ENCODE measurements at regions not wholly inside any gene's neighbourhood (a gene's known extent, or its start where the extent isn't known, plus 50 kb on each side); places are given as distances from the start of the nearest gene placed in this dataset.

GRCh38 chr18:72140007-72140406, 404.1 kb downstream of the CBLN2 start:
- in situ Hi-C loops (cut with HindIII; ENCODE audit: low pct_ligation_motif_present, low sequenced_read_pairs), result no loop called here
- no peak overlapping the region for H3K27ac ChIP-seq
- no peak for DNase-seq
- H3K36me3 ChIP-seq (replicated peaks), result no peaks in the 10 kb centered on the region
- TF ChIP-seq, protein P1, sequence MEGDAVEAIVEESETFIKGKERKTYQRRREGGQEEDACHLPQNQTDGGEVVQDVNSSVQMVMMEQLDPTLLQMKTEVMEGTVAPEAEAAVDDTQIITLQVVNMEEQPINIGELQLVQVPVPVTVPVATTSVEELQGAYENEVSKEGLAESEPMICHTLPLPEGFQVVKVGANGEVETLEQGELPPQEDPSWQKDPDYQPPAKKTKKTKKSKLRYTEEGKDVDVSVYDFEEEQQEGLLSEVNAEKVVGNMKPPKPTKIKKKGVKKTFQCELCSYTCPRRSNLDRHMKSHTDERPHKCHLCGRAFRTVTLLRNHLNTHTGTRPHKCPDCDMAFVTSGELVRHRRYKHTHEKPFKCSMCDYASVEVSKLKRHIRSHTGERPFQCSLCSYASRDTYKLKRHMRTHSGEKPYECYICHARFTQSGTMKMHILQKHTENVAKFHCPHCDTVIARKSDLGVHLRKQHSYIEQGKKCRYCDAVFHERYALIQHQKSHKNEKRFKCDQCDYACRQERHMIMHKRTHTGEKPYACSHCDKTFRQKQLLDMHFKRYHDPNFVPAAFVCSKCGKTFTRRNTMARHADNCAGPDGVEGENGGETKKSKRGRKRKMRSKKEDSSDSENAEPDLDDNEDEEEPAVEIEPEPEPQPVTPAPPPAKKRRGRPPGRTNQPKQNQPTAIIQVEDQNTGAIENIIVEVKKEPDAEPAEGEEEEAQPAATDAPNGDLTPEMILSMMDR (IDR thresholded peaks at IDR 0.05; ENCODE audit: low read depth, low read length, missing control alignments), result no peak
- no peaks in the 10 kb centered on the region for H3K27me3 ChIP-seq (replicated peaks)
- no peak overlapping the region for H3K4me3 ChIP-seq (ENCODE audit: low read depth, low read length)

DNA sequence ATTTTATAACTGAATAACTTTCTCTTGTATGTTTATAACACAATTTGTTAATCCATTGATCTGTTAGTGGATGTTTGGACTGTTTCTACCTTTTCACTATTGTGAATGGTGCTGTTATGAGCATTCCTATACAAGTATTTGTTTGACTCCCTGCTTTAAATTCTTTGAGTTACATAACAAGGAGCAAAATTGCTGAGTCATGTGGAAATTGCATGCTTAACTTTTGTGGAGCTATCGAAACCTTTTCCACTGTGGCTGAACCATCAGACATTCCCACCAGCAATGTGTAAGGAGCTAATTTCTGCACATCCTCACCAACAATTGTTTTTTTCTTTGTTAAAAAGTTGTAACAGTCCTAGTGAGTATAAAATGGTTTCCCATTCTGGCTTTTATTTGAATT, 415.5 kb downstream of the CBLN2 start:
- Histone ChIP-seq H3K27me3 (replicated peaks) (no peaks in the 10 kb centered on the region), H3K4me3 (ENCODE audit: low read depth, low read length) (no peak overlapping the region), H3K27ac (no peak overlapping the region), H3K36me3 (replicated peaks) (no peaks in the 10 kb centered on the region)
- in situ Hi-C loops (cut with HindIII; ENCODE audit: low pct_ligation_motif_present, low sequenced_read_pairs), result no loop called here
- TF ChIP-seq, protein P1 (IDR thresholded peaks at IDR 0.05; ENCODE audit: low read depth, low read length, missing control alignments), result no peak
- DNase-seq, result no peak

DNA sequence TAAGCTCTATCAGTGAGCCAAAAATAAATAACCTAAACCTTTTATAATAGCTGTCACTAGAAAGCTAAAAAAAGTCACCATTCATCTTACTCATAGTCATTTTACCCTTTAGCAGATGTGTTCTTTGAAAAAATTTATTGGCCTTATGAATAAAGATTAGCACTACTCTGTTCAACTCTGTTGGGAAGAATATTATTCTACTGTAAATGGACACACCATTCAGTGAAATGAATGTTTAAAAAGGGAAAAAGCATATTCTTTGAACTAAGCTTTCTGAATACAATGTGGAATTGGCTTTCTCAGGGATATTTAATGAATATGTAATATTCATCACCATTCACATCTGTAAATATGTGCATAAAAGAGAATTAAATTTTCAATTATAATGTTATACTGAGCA, 422.0 kb downstream of the CBLN2 start:
- no peaks in the 10 kb centered on the region for H3K27me3 ChIP-seq (replicated peaks)
- no peak overlapping the region for H3K27ac ChIP-seq
- TF ChIP-seq, protein P1 (IDR thresholded peaks at IDR 0.05; ENCODE audit: low read depth, low read length, missing control alignments), result no peak
- no peak for DNase-seq
- in situ Hi-C loops (cut with HindIII; ENCODE audit: low pct_ligation_motif_present, low sequenced_read_pairs), result no loop called here
- no peak overlapping the region for H3K4me3 ChIP-seq (ENCODE audit: low read depth, low read length)
- no peaks in the 10 kb centered on the region for H3K36me3 ChIP-seq (replicated peaks)

- DNase-seq, result no peak
- in situ Hi-C loops (cut with HindIII; ENCODE audit: low pct_ligation_motif_present, low sequenced_read_pairs), result no loop called here
- TF ChIP-seq, protein P1 (IDR thresholded peaks at IDR 0.05; ENCODE audit: low read depth, low read length, missing control alignments), result no peak
- no peak overlapping the region for H3K4me3 ChIP-seq (ENCODE audit: low read depth, low read length)
- H3K27me3 ChIP-seq (replicated peaks), result no peaks in the 10 kb centered on the region
- H3K36me3 ChIP-seq (replicated peaks), result no peaks in the 10 kb centered on the region
- no peak overlapping the region for H3K27ac ChIP-seq
Observed at GRCh38 chr18:72119082-72119481, 425.1 kb downstream of the CBLN2 start.

DNA sequence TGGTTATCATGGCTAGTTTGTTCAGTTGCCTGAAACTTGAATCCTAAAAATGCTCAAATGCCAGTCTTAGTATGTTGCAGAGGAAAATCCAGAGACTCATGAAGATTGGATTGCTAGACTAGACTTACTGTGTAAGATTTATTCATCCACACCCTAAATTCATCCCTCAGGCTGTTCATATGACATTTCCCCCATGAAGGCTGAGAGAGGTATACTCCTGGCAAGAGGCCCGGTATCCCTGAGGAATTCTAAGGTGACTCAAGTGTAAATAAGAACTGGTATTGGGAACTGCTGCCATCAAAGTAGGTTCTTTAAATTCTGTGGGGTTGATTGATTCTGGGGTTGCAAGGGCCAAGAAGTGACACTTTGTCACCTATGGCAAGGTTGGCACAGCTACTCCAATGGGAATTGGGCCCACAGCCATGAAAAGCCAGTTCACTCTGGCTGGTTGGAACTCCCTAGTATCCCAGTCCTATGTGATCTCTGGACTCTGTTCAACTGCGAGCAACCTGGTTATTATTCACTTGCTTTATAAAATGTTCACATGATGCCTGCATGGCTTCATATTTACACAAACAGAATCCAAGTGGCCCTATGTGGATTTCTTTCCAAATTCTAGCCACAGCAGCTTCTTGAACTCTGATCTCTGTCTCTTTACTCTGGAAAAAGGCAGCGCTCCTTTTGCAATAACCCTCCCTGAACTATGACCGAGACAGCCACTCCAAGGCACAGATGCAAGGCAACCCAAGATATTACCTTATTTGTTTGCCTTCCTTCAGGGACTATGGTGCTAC, 429.1 kb downstream of the CBLN2 start:
- no peak for DNase-seq
- Histone ChIP-seq H3K36me3 (replicated peaks) (no peaks in the 10 kb centered on the region), H3K27ac (no peak overlapping the region), H3K4me3 (ENCODE audit: low read depth, low read length) (no peak overlapping the region), H3K27me3 (replicated peaks) (no peaks in the 10 kb centered on the region)
- in situ Hi-C loops (cut with HindIII; ENCODE audit: low pct_ligation_motif_present, low sequenced_read_pairs), result no loop called here
- TF ChIP-seq, protein P1 (IDR thresholded peaks at IDR 0.05; ENCODE audit: low read depth, low read length, missing control alignments), result no peak

All from brain microvascular endothelial cell (primary cell).